Stimulated activated CD8-positive, alpha-beta memory T cell treated with anti-CD3 and anti-CD28 coated beads, Interleukin-15, amount 100 ng/mL, for 48 hours (primary cell): ENCODE measurements at regions not wholly inside any gene's neighbourhood (a gene's known extent, or its start where the extent isn't known, plus 50 kb on each side); places are given as distances from the start of the nearest gene placed in this dataset.

Experiments used
- DNase-seq, 2 donors: peaks; one replicate each; pipeline ENCODE4 v3.0.0-alpha.2; 2020; ENCODE audit warnings: low read depth in 2 of 2

- DNase-seq, result no peak
Observed at GRCh38 chr2:125857971-125858794, 797.8 kb upstream of the GYPC start.

DNA sequence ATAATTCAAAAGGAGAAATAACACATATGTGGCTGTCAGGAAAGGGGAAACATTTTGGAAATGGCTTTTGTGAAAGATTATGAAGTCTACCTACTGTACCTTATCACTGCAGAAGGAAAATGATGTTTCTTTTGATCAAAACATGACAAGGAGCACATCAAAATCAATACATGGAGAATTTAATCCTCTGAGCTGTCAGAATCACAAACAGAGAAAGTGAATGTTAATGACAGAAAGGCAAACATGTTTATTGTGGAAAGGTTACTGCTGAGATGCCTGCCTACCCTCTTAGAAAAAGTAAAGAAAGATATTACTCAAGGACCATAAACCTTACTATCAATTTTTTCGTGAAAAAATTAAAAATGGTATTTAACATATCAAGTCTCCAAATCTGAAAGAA, 794.5 kb upstream of the GYPC start:
- no peak for DNase-seq

DNA sequence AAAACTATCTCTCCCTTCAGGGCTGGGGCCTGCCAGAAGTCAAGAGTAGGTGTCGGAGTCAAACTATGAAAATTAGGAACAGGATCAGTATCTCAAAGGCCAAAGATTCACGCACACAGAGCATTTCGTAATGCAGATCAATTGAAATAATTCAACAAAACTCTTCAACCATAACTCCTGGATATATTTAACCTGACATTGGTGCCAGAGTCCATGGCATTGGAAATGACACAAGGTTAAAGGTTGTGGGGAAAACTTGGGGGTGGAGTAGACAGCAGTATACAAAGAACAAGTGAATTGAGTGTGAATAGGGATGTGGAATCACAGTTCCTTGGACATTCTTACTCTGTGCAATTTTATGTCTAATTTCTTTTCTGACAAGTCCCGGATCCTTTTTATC, 788.0 kb upstream of the GYPC start:
- no peak for DNase-seq

DNA sequence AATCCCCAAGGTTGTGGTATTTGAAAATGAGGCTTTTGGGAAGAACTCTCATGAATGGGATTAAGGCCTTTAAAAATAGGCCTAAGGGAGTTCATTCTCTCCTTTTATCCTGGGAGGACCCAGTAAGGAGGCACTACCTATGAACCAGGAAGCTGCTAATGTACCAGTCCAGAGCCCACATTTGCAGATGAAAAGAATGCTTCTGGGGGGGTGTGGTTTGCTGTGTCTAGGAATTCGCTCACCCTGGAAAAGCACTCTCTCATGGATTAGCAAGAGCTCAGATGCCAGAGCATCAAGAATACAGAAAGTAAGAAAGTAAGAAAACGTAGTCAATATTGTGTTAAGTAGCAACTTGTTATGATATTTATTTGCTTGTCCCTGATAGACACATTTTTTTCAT, 785.7 kb upstream of the GYPC start:
- no peak for DNase-seq

DNA sequence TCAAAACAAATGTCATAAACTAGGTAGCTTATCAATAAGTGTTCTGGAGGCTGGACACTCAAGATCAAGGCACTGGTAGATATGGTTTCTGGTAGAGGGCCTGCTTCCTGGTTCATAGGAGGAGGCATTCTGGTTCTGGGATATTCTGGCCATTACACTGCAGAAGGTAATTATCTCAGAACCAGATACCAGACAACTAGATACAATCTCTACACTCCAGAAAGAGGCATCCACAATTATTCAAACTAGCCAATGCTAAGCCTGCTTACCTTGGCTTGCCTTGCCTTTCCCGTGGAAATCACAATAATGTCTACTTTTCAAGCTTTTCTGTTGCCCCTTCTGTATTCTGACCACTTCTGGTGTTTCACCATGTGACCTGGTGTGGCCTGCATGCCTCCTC, 785.2 kb upstream of the GYPC start:
- DNase-seq, result no peak

DNA sequence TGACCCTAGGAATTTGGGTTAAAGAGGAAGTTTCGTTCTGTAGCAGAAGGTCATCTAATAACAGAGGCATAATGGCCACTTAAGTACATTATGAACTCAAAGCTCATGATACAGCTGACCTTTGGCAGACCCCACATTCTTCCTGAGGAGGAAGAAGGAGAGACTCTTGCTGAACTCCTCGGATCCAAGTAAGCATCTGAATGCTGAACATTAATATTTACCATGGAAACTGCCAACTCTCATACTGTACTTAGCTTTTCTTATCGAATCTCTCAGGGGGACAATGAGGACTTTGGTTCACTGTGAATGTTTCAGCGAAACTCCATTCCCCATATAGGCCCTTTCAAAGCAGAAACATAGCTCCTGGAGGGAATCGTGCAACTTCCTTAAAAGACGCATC, 781.4 kb upstream of the GYPC start:
- DNase-seq, result no peak

DNA sequence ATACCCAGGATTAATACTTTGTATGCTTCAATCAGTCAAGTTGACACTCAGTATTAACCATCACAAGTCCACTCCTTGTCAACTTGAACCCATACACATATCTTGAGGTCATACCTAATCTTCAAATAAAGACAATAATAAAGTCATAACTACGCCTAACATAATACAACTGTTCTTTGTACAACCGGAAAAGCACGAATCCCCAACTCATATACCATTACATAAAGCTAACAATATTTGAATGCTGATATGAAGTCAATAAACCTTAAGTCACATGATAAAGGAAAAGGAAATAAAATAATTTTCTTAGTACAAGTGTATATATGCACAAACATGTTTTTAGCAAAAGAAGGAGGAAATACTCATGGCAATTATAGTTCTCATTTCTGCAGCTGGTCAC, 770.6 kb upstream of the GYPC start:
- no peak for DNase-seq

- no peak for DNase-seq
Observed at GRCh38 chr2:125886153-125886552, 769.8 kb upstream of the GYPC start.

DNA sequence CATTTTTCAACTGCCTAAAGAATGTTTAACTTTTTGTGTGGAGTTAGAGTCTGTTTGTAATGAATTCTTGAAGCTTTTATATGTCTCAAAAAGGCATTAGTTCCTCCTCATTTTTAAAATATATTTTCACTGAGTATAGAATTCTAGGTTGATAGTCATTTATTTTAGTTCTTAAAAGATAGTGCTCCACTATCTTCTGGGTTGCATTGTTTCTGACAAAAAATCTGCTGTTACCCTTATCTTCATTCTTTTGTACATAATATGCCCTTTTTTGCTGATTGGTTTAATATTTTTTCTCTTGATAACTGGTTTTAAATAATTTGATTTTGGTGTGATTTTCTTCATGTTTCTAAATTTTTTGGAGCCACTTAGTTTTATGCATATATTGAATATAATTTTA, 754.7 kb upstream of the GYPC start:
- DNase-seq, result no peak

DNA sequence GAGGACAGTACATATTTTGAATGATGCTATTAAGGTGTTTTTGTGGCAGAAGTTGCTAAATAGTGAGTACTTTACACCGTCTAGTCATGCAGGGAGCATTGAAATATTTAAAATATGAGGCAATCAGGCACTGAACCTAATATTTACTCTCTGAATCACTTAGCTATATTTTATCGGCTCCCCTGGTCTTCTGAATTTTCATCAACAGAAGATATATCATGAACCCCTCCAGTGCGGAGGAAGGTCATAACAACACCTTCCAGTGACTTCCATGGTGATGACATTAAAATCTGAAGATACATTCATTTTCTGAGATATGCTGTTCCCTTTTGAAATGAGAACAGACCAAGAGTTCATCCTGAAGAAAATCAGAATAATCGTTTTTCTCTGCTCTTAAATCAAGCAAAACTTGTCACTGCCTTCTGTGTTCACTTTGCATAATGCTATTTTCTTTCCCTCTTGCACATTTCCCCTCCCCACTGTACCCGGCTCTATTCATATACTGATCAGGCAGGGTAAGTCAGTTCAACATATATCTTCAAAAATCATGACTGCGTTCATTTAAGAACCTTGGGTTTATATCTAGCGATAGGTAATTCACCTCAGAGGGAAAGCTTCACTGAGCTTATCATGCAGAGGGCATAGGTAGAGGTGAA, 729.9 kb upstream of the GYPC start:
- DNase-seq, result no peak

DNA sequence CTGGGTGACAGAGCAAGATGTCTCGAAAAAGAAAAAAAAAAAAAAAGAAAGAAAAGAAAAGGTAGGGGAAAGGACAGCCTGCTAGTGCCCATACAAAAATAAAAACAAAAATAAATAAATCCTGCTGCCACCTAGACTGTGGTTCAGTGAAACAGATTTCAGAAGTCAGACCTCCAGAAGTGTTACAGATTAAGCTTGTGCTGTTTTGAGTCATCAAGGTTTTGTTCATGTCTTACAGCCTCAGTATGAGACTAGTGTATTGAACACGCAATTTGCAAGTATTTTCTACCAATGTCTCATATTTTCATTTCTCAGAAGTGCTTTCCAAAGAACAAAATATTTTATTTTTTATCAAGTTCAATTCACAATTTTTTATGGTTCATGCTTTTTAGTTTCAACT, 720.4 kb upstream of the GYPC start:
- DNase-seq, result no peak

DNA sequence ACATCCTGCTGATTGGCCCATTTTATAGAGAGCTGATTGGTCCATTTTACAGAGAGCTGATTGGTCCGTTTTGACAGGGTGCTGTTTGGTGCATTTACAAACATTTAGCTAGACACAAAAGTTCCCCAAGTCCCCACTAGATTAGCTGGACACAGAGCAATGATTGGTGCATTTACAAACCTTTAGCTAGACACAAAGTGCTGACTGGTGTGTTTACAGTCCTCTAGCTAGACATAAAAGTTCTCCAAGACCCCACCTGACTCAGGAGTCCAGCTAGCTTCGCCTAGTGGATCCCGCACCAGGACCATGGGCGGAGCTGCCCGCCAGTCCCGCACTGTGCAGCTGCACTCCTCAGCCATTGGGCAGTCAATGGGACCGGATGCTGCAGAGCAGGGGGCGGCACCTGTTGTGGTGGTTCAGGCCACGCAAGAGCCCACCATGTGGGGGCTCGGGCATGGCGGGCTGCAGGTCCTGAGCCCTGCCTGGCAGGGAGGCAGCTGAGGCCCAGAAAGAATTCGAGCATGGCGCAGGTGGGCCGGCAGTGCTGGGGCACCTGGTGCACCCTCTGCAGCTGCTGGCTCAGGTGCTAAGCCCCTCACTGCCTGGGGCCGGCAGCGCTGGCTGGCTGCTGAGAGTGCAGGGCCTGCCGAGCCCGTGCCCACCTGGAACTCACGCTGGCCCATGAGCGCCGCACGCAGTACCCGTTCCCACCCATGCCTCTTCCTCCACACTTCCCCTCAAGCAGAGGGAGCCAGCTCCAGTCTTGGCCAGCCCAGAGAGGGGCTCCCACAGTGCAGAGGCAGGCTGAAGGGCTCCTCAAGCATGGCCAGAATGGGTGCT, 713.2 kb upstream of the GYPC start:
- no peak for DNase-seq

- no peak for DNase-seq
Observed at GRCh38 chr2:125959047-125959446, 696.9 kb upstream of the GYPC start.

DNA sequence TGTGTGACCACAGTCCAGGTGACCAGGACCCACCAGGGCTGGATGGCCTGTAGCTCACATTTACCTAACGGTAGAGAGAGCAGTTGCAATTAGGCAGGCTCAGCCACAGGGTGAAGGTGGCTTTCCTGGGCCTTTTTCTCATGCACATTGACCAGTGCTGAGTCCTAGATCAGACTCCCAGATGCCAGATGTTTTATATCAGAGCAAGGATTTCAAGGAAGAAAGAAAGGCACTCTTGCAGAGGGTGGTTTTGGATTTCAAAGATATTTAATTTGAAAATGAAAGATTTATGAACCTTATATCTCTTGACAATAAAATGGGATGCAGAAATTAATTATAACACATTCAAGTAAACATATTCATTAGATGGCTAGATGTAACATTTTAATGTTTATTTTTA, 694.2 kb upstream of the GYPC start:
- DNase-seq, result no peak

GRCh38 chr2:125979886-125980285, 676.1 kb upstream of the GYPC start:
- DNase-seq, result no peak

GRCh38 chr2:125983364-125983763, 672.6 kb upstream of the GYPC start:
- no peak for DNase-seq

DNA sequence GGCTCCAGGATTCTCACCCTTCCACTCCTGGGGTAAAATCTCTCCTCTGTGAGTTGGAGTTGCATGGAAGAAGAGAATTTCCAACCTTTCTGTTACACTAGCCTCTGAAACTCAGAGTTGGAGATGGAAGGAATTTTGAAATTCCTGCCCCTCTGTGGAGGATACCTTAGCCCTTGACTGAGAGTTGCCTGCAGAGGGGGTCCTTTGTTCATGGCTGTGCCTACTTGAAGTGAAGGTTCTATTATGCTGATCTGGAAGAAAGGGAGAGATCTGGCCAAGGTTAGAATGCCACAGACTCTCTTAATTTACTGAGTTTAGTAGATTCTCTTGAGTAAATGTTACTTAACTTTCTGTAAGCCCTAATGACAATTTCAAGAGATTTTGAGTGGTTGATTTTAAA, 626.6 kb upstream of the GYPC start:
- no peak for DNase-seq

- DNase-seq, result no peak
Observed at GRCh38 chr2:126038861-126039260, 617.1 kb upstream of the GYPC start.

- no peak for DNase-seq
Observed at GRCh38 chr2:126041391-126042047, 614.4 kb upstream of the GYPC start.

GRCh38 chr2:126042089-126042488, 613.9 kb upstream of the GYPC start:
- DNase-seq, result no peak

DNA sequence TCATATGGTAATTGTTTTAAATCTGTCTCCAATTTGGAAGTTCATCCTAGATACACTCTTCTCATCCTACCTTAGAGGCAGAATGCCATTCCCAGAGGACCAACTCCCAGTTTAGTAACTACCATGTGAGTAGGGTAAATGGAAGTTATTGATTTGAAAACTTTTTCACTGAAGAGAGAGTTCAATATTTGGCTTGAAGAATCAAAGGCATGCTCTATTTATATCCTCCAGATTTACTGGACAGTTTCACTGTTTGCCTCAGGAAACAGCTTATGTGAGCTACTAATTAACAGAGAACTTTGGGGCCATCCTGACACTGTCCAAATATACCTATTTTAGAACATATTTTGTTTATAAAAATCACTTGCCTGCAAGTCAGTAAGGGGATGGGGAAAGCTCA, 607.2 kb upstream of the GYPC start:
- DNase-seq, result no peak

GRCh38 chr2:126049461-126049860, 606.5 kb upstream of the GYPC start:
- DNase-seq, result no peak
